GM21737 (cell line): ENCODE measurements at regions not wholly inside any gene's neighbourhood (a gene's known extent, or its start where the extent isn't known, plus 50 kb on each side); places are given as distances from the start of the nearest gene placed in this dataset.

ENCODE experiments used
- ATAC-seq: cut with Tn5 transposase; IDR thresholded peaks from one replicate; pipeline ENCODE4 v1.9.1; 2021; ENCODE audit warnings: mild to moderate bottlenecking, moderate library complexity; ENCODE audit not compliant: unreplicated experiment

- ATAC-seq: no peak
These were observed 113.1 kb upstream of the SORCS1 start for GRCh38 chr10:107277591-107277990.

GRCh38 chr10:107275806-107276205 is 111.3 kb upstream of the SORCS1 start:
- ATAC-seq: no peak

GRCh38 chr10:107269626-107270025 is 105.1 kb upstream of the SORCS1 start:
- no peak for ATAC-seq

GRCh38 chr10:107264742-107265141 is 100.2 kb upstream of the SORCS1 start:
- ATAC-seq: no peak

- no peak for ATAC-seq
These were observed 79.6 kb upstream of the SORCS1 start for GRCh38 chr10:107244122-107244521.

GRCh38 chr10:107238275-107238674 is 73.8 kb upstream of the SORCS1 start:
- ATAC-seq: no peak

GRCh38 chr10:107232013-107232412 is 67.5 kb upstream of the SORCS1 start:
- no peak for ATAC-seq

GRCh38 chr10:107230887-107231286 is 66.4 kb upstream of the SORCS1 start:
- ATAC-seq: no peak

- ATAC-seq: no peak
These were observed 51.2 kb upstream of the SORCS1 start for GRCh38 chr10:107215681-107216080.
